ENCODE measurements at regions not wholly inside any gene's neighbourhood (a gene's known extent, or its start where the extent isn't known, plus 50 kb on each side); places are given as distances from the start of the nearest gene placed in this dataset.

DNA sequence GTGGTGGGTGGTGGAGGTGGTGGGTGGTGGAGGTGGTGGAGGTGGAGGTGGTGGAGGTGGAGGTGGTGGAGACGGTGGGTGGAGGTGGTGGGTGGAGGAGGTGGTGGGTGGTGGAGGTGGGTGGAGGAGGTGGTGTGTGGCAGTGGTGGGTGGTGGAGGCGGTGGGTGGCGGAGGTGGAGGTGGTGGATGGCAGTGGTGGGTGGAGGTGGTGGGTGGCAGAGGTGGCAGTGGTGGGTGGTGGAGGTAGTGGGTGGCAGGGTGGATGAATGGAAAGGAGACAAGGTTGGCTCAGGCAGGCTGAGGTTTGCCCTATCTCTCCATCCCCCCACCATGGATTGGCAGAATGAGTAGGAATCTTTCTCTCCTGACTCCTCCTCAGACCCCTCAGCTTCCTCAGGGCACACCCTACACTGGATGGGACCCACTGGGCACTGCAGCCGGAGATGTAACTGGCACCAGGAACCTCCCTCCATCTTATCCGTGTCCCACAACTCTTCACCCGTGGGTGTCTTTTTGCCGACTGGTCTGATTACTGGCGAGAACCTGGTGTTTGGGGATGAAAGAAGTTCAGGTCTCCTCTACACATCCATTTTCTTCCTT is 166.3 kb downstream of the C9orf50 start:
- TF ChIP-seq EZH2phosphoT487 (IDR thresholded peaks at IDR 0.05; ENCODE audit: borderline replicate concordance, low read length): no peak
- TF ChIP-seq, protein P1, sequence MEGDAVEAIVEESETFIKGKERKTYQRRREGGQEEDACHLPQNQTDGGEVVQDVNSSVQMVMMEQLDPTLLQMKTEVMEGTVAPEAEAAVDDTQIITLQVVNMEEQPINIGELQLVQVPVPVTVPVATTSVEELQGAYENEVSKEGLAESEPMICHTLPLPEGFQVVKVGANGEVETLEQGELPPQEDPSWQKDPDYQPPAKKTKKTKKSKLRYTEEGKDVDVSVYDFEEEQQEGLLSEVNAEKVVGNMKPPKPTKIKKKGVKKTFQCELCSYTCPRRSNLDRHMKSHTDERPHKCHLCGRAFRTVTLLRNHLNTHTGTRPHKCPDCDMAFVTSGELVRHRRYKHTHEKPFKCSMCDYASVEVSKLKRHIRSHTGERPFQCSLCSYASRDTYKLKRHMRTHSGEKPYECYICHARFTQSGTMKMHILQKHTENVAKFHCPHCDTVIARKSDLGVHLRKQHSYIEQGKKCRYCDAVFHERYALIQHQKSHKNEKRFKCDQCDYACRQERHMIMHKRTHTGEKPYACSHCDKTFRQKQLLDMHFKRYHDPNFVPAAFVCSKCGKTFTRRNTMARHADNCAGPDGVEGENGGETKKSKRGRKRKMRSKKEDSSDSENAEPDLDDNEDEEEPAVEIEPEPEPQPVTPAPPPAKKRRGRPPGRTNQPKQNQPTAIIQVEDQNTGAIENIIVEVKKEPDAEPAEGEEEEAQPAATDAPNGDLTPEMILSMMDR (IDR thresholded peaks at IDR 0.05; ENCODE audit: low read depth, low read length, poor library complexity, severe bottlenecking): no peak
- no peak overlapping the region for H3K27ac ChIP-seq (ENCODE audit: low read depth, low read length)
- no peaks in the 10 kb centered on the region for H3K9me3 ChIP-seq (ENCODE audit: control insufficient read depth, insufficient read depth, low read length)
- H3K36me3 ChIP-seq (ENCODE audit: control insufficient read depth, low read length): no peaks in the 10 kb centered on the region
- H3K79me2 ChIP-seq (ENCODE audit: control insufficient read depth, low read length): no peaks in the 10 kb centered on the region
- no peak overlapping the region for H3K4me3 ChIP-seq (ENCODE audit: low read length)
- 0 out of 2 replicates have a peak, but pooled peaks cover 2% of the 10 kb centered on the region for H3K27me3 ChIP-seq (ENCODE audit: control insufficient read depth, low read length)
- no peak overlapping the region for H3K4me2 ChIP-seq (ENCODE audit: low read length)
- H3K4me1 ChIP-seq (ENCODE audit: control insufficient read depth, low read length): peaks cover 18% of the 10 kb centered on the region
- H3K9me2 ChIP-seq (replicated peaks; ENCODE audit: control insufficient read depth, low read length): no peaks in the 10 kb centered on the region
- H3F3A ChIP-seq (ENCODE audit: control insufficient read depth, insufficient read depth): no peaks in the 10 kb centered on the region
- H4K20me1 ChIP-seq (ENCODE audit: control insufficient read depth, insufficient read depth, low read depth, low read length): no peaks in the 10 kb centered on the region

DNA sequence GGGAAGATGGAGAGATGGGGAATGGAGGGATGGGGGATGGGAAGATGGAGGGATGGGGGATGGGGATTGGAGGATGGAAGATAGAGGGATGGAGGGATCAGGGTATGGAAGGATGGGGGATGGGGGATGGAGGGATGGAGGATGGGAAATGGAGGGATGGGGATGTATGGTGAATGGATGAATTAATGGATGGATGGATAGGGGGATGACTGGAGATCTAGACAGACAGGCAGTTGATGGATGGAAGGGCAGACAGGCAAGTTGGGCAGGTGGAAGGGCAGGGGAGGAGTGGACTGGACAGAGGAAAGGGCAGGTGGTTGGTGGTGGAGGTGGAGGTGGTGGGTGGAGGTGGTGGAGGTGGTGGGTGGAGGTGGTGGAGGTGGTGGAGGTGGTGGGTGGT is 167.2 kb downstream of the C9orf50 start:
- no peak overlapping the region for H3K27ac ChIP-seq (ENCODE audit: low read depth, low read length)
- H3K79me2 ChIP-seq (ENCODE audit: control insufficient read depth, low read length): no peaks in the 10 kb centered on the region
- H3F3A ChIP-seq (ENCODE audit: control insufficient read depth, insufficient read depth): no peaks in the 10 kb centered on the region
- H3K4me3 ChIP-seq (ENCODE audit: low read length): no peak overlapping the region
- 0 out of 2 replicates have a peak, but pooled peaks cover 2% of the 10 kb centered on the region for H3K27me3 ChIP-seq (ENCODE audit: control insufficient read depth, low read length)
- H3K9me2 ChIP-seq (replicated peaks; ENCODE audit: control insufficient read depth, low read length): no peaks in the 10 kb centered on the region
- no peak overlapping the region for H3K4me2 ChIP-seq (ENCODE audit: low read length)
- no peaks in the 10 kb centered on the region for H4K20me1 ChIP-seq (ENCODE audit: control insufficient read depth, insufficient read depth, low read depth, low read length)
- peaks cover 12% of the 10 kb centered on the region for H3K4me1 ChIP-seq (ENCODE audit: control insufficient read depth, low read length)
- TF ChIP-seq, protein P1 (IDR thresholded peaks at IDR 0.05; ENCODE audit: low read depth, low read length, poor library complexity, severe bottlenecking): no peak
- no peak for TF ChIP-seq EZH2phosphoT487 (IDR thresholded peaks at IDR 0.05; ENCODE audit: borderline replicate concordance, low read length)
- H3K36me3 ChIP-seq (ENCODE audit: control insufficient read depth, low read length): no peaks in the 10 kb centered on the region
- H3K9me3 ChIP-seq (ENCODE audit: control insufficient read depth, insufficient read depth, low read length): no peaks in the 10 kb centered on the region

DNA sequence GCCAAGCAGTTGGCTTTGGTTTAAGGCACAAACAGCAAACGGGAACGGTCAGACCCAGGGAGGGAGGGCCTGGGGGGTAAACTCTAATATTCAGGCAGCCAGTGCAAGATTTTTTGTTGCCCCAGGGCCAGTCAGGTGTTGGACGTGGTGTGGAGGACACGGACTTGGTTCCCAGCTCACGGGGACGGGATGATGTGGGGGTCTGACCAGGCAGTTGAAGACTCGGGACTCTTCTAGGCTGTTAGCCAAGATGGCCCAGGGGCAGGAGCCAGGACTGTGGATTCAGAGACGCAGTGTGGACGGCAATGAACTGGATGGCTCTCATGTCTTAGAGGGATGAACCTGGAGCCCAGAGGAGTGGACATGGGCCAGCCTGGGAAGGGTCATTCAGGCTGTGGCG is 169.2 kb downstream of the C9orf50 start:
- no peaks in the 10 kb centered on the region for H4K20me1 ChIP-seq (ENCODE audit: control insufficient read depth, insufficient read depth, low read depth, low read length)
- H3K36me3 ChIP-seq (ENCODE audit: control insufficient read depth, low read length): no peaks in the 10 kb centered on the region
- no peak overlapping the region for H3K27ac ChIP-seq (ENCODE audit: low read depth, low read length)
- H3K4me1 ChIP-seq (ENCODE audit: control insufficient read depth, low read length): peaks cover 20% of the 10 kb centered on the region
- H3K9me2 ChIP-seq (replicated peaks; ENCODE audit: control insufficient read depth, low read length): no peaks in the 10 kb centered on the region
- no peak overlapping the region for H3K4me2 ChIP-seq (ENCODE audit: low read length)
- TF ChIP-seq EZH2phosphoT487 (IDR thresholded peaks at IDR 0.05; ENCODE audit: borderline replicate concordance, low read length): no peak
- TF ChIP-seq, protein P1 (IDR thresholded peaks at IDR 0.05; ENCODE audit: low read depth, low read length, poor library complexity, severe bottlenecking): no peak
- no peaks in the 10 kb centered on the region for H3K27me3 ChIP-seq (ENCODE audit: control insufficient read depth, low read length)
- H3K4me3 ChIP-seq (ENCODE audit: low read length): no peak overlapping the region
- H3K9me3 ChIP-seq (ENCODE audit: control insufficient read depth, insufficient read depth, low read length): no peaks in the 10 kb centered on the region
- no peaks in the 10 kb centered on the region for H3K79me2 ChIP-seq (ENCODE audit: control insufficient read depth, low read length)
- H3F3A ChIP-seq (ENCODE audit: control insufficient read depth, insufficient read depth): no peaks in the 10 kb centered on the region

Measured in DOHH2 (cell line).